Osteoblast (primary cell): ENCODE measurements at regions not wholly inside any gene's neighbourhood (a gene's known extent, or its start where the extent isn't known, plus 50 kb on each side); places are given as distances from the start of the nearest gene placed in this dataset.

Experiments
- DNase-seq: peaks from one replicate; pipeline ENCODE4 v3.0.0; 2011; ENCODE audit warnings: low spot score, mixed read lengths; ENCODE audit not compliant: insufficient read length; ENCODE audit errors: missing footprints
- H2AFZ ChIP-seq: 2 replicates; pipeline ENCODE4 v1.6.0; 2011; ENCODE audit warnings: mild to moderate bottlenecking, low read length
- H3K27ac ChIP-seq: 2 replicates; pipeline ENCODE4 v1.5.1; 2011; ENCODE audit warnings: mild to moderate bottlenecking, low read depth, low read length, moderate library complexity
- H3K27me3 ChIP-seq: 2 replicates; pipeline ENCODE4 v1.6.0; 2012; ENCODE audit warnings: mild to moderate bottlenecking, control low read depth, inconsistent platforms, low read length, moderate library complexity; ENCODE audit not compliant: insufficient read depth
- H3K36me3 ChIP-seq: 2 replicates; pipeline ENCODE4 v1.5.1; 2011; ENCODE audit warnings: mild to moderate bottlenecking, low read length, control low read depth, moderate library complexity; ENCODE audit not compliant: insufficient read depth
- H3K4me1 ChIP-seq: 2 replicates; pipeline ENCODE4 v1.5.1; 2011; ENCODE audit warnings: mild to moderate bottlenecking, low read length, control low read depth, moderate library complexity; ENCODE audit not compliant: insufficient read depth
- H3K4me2 ChIP-seq: 2 replicates; pipeline ENCODE4 v1.6.0; 2011; ENCODE audit warnings: mild to moderate bottlenecking, low read length; ENCODE audit not compliant: insufficient read depth
- H3K4me3 ChIP-seq: fragments of 200-600 bp; sonication (generic); 3 replicates; pipeline ENCODE4 v1.5.1; 2012; ENCODE audit warnings: mild to moderate bottlenecking, low read length, inconsistent platforms; ENCODE audit not compliant: insufficient read depth
- H3K79me2 ChIP-seq: 2 replicates; pipeline ENCODE4 v1.6.0; 2012; ENCODE audit warnings: mild to moderate bottlenecking, low read length, control low read depth, inconsistent platforms; ENCODE audit not compliant: insufficient read depth
- H3K9me3 ChIP-seq: 2 replicates; pipeline ENCODE4 v1.5.1; 2011; ENCODE audit warnings: low read depth, low read length, control low read depth
- H4K20me1 ChIP-seq: 2 replicates; pipeline ENCODE4 v1.6.0; 2012; ENCODE audit warnings: mild to moderate bottlenecking, low read length, control low read depth; ENCODE audit not compliant: insufficient read depth
- CTCF ChIP-seq: IDR thresholded peaks from 2 replicates; pipeline ENCODE4 v1.5.1; 2011; ENCODE audit warnings: mild to moderate bottlenecking, low read depth, low read length, moderate library complexity; ENCODE audit errors: extremely low read depth

GRCh38 chr1:192418552-192419285 is 101.9 kb downstream of the RGS21 start:
- Histone ChIP-seq H3K9me3 (no peaks in the 10 kb centered on the region), H3K4me2 (no peak overlapping the region), H3K27me3 (no peaks in the 10 kb centered on the region), H3K4me3 (no peak overlapping the region), H4K20me1 (no peaks in the 10 kb centered on the region), H3K36me3 (no peaks in the 10 kb centered on the region), H3K27ac (no peak overlapping the region), H2AFZ (no peak overlapping the region), H3K4me1 (no peaks in the 10 kb centered on the region), H3K79me2 (no peaks in the 10 kb centered on the region)
- TF ChIP-seq CTCF: no peak
- no peak for DNase-seq

- H3K27me3 ChIP-seq: no peaks in the 10 kb centered on the region
- no peak overlapping the region for H3K4me3 ChIP-seq
- no peaks in the 10 kb centered on the region for H3K79me2 ChIP-seq
- no peak for DNase-seq
- no peak for TF ChIP-seq CTCF
- H3K9me3 ChIP-seq: no peaks in the 10 kb centered on the region
- no peaks in the 10 kb centered on the region for H4K20me1 ChIP-seq
- H3K4me1 ChIP-seq: no peaks in the 10 kb centered on the region
- no peak overlapping the region for H3K27ac ChIP-seq
- no peak overlapping the region for H3K4me2 ChIP-seq
- H3K36me3 ChIP-seq: no peaks in the 10 kb centered on the region
- H2AFZ ChIP-seq: no peak overlapping the region
Measured at GRCh38 chr1:192430644-192431043, 113.9 kb downstream of the RGS21 start.

GRCh38 chr1:192435704-192436103 is 118.9 kb downstream of the RGS21 start:
- H3K27me3 ChIP-seq: no peaks in the 10 kb centered on the region
- TF ChIP-seq CTCF: no peak
- H3K4me1 ChIP-seq: peaks cover 12% of the 10 kb centered on the region
- no peaks in the 10 kb centered on the region for H3K36me3 ChIP-seq
- H3K4me3 ChIP-seq: no peak overlapping the region
- no peak overlapping the region for H2AFZ ChIP-seq
- no peaks in the 10 kb centered on the region for H3K79me2 ChIP-seq
- no peaks in the 10 kb centered on the region for H3K9me3 ChIP-seq
- H3K27ac ChIP-seq: no peak overlapping the region
- no peak overlapping the region for H3K4me2 ChIP-seq
- H4K20me1 ChIP-seq: no peaks in the 10 kb centered on the region
- DNase-seq: no peak

- no peak for DNase-seq
- H3K36me3 ChIP-seq: no peaks in the 10 kb centered on the region
- no peaks in the 10 kb centered on the region for H3K79me2 ChIP-seq
- H3K4me2 ChIP-seq: no peak overlapping the region
- H3K9me3 ChIP-seq: no peaks in the 10 kb centered on the region
- TF ChIP-seq CTCF: no peak
- H3K27ac ChIP-seq: no peak overlapping the region
- no peaks in the 10 kb centered on the region for H3K27me3 ChIP-seq
- no peak overlapping the region for H3K4me3 ChIP-seq
- H3K4me1 ChIP-seq: peaks cover 12% of the 10 kb centered on the region
- H2AFZ ChIP-seq: no peak overlapping the region
- no peaks in the 10 kb centered on the region for H4K20me1 ChIP-seq
Measured at GRCh38 chr1:192436441-192437078, 119.8 kb downstream of the RGS21 start.
